Activated gamma-delta T cell treated with anti-CD3 and anti-CD28 coated beads, Interleukin-2, amount 50 U/mL, for 16 hours (primary cell): ENCODE measurements at regions not wholly inside any gene's neighbourhood (a gene's known extent, or its start where the extent isn't known, plus 50 kb on each side); places are given as distances from the start of the nearest gene placed in this dataset.
"Not testable (repeated sequence)": the region's sequence is repeated elsewhere in the genome, so short reads cannot be mapped to it uniquely, and the experiment has no call there.

Source experiments
- DNase-seq: peaks from one replicate; pipeline ENCODE4 v3.0.0-alpha.2; 2020; ENCODE audit warnings: low read depth

DNA sequence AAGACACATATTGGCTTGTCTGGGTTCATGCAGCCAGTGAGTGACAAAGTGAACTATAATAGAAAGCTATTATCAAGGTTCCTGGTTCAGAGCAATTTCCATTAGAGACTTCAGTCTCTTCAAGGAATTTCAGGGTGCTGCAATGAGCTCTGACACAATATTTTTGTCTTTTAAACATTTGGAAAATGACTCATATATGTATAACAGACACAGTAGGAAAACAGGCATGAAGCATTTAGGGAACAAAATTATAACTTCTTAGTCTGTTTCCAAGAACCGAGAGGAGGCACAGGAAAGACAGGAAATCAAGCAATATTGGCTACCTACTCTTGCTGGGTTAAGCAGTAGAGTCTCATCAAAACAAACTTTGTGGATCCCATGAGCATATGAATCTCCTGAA is 170.4 kb downstream of the PTPRC start:
- DNase-seq: no peak

DNA sequence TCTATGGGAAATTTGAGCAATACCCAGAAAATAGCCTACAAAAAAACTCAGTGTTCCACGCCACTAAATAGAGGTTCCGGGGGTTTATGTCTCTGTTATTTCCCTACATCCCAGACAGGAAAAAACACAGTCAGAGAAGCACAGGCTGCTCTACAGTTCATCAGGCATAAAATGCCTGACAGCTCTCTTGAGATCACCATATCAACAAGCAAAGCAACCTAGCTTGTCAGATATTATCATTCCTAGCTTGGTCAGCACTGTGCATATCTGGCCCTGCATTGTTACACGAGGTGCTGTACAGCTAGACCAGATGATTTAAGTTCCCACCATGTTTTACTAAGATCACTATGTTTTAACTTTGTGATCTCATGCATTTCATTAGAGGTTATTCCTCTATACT is 172.6 kb downstream of the PTPRC start:
- DNase-seq: no peak

GRCh38 chr1:198823626-198824025 is 184.8 kb downstream of the PTPRC start:
- DNase-seq: no peak

DNA sequence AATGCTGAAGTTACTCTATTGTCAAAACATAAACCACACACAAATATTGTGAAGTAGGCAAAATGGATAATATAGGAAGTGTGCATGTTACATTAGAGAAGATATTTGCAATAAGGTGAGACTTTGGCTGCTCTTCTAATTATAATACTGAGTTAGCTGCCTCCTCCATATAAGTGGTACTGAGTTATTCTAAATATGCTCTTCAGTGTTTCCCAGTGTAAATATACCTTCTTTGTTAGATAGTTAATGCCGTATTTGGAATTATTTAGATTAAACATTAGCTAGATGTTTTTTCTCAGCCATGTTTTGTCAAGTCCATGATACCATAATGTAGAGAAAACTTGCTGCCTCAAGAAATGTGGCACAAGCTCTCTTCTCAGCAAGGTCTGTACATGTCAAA is 186.4 kb downstream of the PTPRC start:
- no peak for DNase-seq

DNA sequence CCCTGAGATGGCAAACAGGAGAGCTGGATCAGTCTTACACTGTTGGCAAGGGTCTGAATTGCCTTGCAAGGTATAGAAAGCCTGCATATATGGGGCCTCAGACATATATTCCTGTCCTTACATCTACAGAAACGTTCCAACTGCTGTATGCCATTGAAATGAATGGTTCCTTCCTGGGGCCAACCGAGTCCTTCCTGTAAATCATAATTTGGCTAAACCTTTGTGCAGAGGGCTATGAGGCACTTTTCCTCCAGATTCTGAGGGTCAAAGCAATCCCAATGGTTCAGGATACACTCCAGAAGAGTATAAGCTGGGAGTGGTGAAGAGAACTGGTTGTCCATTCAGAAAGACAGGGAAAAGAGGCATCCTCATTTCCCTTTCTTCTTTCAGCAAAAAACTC is 190.5 kb downstream of the PTPRC start:
- DNase-seq: no peak

DNA sequence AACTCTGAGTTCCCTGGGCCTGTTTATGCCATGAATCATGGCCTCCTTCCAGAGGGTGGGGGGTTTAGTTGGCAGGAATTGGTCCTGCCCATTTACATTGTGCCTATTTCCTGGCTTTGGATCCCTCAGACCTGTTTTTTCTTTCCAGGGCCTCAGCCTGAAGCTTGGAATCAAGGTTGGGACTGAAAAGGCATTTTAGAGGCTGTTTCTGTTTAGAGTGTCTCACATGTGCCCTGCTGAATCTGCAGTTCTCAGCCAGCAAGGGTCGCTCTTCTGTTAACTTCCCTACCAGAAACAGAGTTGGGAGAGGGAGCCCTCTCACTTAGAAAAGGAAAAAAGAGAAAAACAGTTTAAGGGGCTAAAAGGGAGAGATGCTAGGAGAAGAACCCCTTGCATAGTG is 191.1 kb downstream of the PTPRC start:
- DNase-seq: no peak

DNA sequence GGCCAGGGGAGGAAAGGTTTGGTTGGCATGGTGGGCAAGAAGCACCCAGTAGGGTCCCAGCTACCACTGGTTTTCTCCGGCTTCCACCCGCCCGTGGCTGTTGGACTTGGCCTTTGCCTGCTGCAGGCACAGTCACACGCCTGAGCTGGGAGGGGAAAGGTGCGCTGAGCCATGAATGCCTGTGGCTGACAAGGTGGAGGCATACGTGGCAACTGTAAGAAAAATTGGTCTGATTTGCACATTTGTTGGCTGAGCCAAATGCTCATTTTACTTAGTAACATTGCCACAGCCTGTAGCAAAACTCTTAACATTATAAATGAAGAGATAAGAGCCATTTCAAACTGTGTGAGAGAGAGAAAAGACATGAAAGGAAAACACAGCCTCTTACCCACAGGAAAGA is 191.6 kb downstream of the PTPRC start:
- no peak for DNase-seq

DNA sequence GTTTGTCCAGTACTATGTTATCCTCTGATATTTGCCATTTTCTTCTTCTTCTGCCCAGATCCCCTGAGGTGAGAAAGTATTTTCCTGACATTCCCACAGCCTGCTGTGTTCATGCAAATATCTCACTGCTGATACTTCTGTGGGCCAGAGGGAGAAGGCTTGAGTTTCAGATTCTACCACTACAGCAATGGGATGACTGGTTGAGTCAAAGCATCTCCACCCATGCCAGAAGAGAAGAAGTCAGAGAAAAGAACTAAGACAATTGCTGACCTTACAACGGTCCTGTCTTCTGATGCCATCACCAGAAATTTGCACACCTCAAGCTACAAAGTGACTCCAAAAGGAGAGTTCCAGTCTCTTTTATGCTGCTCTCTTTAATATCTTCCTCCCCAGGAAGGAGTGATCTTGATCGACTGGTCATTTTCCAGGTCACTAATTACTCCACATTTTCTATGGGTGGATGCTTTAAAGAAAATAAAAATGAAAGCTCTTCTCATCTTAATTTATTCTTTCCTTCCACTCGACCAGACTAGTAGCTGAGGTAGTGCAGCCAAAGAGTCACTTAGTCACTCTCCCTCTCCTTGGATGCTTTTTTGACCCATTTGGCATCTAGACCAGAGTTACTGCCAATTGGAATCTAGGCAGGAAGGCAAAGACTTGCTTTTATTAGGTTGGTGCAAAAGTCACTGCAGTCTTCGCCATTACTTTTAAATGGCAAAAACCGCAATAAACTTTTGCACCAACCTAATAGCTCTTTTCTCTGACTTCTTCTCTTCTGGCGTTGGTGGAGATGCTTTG is 195.1 kb downstream of the PTPRC start:
- DNase-seq: no peak

- DNase-seq: no peak
These were observed 198.6 kb downstream of the PTPRC start for GRCh38 chr1:198837278-198838021.

- no peak for DNase-seq
These were observed 199.1 kb downstream of the PTPRC start for GRCh38 chr1:198838022-198838342.

DNA sequence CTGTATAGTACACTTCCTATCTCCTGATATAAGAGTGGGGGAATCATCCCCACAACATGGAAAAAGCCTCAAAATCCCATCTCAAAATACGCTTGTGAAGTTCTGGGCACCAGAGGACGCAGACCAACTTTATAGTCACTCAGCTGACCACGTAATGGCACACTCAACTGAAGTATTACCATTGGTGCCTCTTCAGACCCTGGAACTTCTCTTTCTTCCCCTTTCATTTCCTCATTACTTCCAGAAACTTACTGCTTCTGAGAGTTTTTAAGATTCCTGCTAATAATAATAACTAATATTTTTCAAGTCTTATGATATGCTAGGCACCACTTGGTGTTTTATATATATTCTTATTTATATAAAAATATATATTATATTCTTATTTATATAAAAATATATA is 202.6 kb downstream of the PTPRC start:
- DNase-seq: no peak

GRCh38 chr1:198842686-198843085 is 203.8 kb downstream of the PTPRC start:
- no peak for DNase-seq

DNA sequence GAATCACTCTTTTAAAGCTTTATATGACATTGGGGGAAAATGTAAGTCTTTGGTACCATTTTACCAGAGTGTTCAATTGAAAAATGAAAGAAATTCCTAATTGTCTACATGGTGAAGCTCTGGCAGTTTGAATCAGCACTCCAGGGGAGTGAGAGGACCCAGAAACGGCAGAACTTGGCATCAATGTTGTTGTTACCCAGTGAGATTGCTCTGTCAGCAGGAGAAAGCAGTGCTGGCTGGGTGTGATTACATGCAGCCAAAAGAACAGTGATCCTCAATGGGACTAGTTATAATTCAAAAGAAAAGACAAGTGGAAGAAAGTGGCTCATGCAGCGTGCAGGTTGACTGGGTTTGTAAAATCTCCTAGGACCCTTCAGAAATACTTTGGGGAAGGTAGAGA is 206.4 kb downstream of the PTPRC start:
- no peak for DNase-seq

- no peak for DNase-seq
These were observed 207.0 kb downstream of the PTPRC start for GRCh38 chr1:198845851-198846250.

- no peak for DNase-seq
These were observed 207.7 kb downstream of the PTPRC start for GRCh38 chr1:198846556-198846955.

DNA sequence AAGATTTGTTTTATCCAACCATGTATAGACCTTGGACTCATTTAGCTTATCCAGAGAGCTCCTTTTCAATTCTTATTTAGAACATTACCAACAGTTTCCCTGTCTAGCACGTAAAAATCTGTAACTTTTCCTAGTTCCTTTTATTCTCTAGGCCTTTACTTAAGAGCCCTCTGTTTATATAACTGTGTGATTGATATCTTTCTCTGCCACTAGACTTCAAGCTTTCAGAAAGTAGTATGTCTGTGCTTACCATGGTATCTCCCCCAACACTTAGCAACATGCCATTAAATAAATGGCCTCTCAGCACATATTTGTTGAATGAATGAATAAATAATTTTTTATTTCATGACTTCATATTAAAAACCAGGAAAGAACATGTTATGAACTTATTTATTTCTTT is 209.4 kb downstream of the PTPRC start:
- no peak for DNase-seq

DNA sequence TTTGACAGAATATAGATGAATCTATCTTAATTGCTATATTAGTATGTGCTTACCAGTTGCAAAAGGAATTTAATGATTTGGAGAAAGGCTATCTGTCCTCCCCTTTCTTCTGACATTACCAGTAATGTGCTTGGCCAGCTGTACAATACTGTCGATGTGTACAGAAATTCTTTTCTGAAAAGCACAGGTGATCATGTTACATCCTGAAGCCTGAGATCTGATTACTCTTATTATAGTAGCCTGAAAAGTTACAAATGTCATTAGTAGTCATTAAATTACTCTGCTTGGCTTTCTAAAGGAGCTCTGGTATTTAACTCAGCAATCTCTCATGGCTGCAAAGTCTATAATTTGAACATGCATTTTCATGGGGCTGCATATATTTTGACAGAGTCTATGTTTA is 209.8 kb downstream of the PTPRC start:
- no peak for DNase-seq

DNA sequence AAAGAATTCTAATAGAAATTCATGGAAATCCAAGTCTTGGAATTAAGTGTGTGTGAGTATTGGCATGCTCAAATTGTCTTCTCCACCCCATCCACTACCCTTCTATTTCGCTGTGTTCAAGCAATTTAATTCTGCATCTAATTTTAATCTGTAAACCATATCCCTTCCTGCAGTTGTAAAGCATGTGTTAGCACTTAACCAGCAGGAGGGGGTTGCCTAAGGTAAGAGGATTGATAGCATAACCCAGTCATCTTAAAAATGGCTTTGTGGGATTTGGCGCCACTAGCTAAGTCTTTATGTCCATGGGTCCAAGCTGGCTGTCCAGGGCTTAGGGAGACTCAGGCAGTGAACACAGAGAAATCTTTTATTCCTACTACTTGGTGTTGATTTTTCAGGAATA is 210.3 kb downstream of the PTPRC start:
- no peak for DNase-seq

- DNase-seq: no peak
These were observed 211.4 kb downstream of the PTPRC start for GRCh38 chr1:198850196-198850595.

- not testable (repeated sequence) for DNase-seq
These were observed 212.1 kb downstream of the PTPRC start for GRCh38 chr1:198850966-198851365.

DNA sequence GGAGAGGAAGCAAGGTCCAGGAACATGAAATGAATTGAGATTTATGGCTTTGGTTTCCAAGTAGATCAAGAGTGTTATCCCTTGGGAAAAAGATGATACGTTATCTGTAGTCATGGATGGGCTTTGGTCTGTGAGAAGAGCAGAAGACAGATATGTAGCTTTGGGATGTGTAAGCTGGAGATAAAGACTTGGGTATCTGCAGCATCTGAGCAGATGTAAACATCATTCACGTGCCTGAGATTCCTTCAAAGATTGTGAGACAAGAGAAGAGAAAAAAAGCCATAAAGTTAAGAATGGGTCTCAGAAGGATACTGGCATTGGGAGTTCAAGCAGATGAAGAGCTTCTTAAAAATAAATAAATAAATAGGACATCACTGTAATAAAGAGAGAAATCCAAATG is 217.8 kb downstream of the PTPRC start:
- DNase-seq: no peak

DNA sequence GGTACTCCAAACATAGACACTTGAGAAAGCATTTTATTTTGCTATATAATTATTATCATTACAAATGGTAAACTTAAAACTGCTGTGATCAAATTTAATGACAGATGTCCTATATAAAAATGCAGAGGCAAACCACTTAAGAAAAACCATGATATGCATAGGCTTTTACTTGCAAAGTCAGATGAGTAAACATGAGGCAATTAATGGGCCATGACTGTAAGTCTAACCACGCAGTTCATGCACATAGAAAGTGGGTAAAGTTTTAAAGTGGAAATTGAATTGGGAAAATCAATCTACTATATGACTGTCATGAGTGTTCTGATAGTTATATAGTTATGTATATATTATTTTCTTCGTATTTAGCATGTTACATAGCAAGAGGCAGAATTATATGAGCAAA is 219.2 kb downstream of the PTPRC start:
- DNase-seq: no peak

DNA sequence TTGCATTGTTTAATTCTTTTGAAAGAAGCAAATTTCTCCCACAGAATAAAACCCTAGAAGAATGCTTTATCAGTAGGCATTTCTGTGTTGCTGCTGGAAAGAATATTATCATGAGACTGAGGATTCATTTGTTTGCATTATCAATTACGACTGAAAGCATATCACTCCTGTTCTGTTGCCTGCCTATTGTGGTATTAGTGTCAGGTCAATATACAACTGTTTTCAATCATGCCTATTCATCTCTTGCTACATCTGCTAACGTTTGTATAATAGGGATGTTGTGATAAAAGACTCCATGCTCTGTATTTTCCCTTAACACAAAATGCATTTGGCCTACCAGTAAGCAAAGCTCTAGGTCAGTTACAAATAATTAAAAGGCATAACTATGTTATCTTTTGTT is 221.5 kb downstream of the PTPRC start:
- no peak for DNase-seq

DNA sequence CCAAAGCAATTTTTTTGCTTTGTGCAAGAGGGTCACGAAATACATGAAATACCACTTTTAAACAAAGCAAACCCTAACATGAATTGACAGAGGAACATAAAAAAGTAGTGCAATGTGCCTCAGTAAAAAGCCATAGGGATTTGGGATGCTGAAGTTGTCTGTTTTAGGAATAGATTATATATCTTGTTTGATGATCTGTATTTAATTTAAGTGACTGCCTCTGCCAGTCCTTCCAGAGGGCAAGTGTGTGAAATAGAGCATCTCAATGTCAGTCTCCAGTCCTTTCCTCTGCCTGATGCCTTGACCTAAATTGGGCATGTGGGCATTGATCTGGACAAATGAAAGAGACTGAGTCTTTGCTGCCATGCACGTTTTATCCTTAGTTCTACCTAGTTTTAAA is 222.8 kb downstream of the PTPRC start:
- DNase-seq: no peak
